ENCODE measurements at regions not wholly inside any gene's neighbourhood (a gene's known extent, or its start where the extent isn't known, plus 50 kb on each side); places are given as distances from the start of the nearest gene placed in this dataset.
A peak's percentile ranks its signal among the peaks of the same experiment; 100 is the strongest.

GRCh38 chr17:72590382-72590781 lies 469.6 kb downstream of the SOX9 start:
- no peak for DNase-seq (ENCODE audit: low read depth in 1 of 2, low spot score in 1 of 2)

- no peak for DNase-seq (ENCODE audit: low read depth in 1 of 2, low spot score in 1 of 2)
These were observed 470.1 kb downstream of the SOX9 start for GRCh38 chr17:72590882-72591281.

- DNase-seq (ENCODE audit: low read depth in 1 of 2, low spot score in 1 of 2), result no peak
These were observed 470.7 kb downstream of the SOX9 start for GRCh38 chr17:72591289-72592241.

DNA sequence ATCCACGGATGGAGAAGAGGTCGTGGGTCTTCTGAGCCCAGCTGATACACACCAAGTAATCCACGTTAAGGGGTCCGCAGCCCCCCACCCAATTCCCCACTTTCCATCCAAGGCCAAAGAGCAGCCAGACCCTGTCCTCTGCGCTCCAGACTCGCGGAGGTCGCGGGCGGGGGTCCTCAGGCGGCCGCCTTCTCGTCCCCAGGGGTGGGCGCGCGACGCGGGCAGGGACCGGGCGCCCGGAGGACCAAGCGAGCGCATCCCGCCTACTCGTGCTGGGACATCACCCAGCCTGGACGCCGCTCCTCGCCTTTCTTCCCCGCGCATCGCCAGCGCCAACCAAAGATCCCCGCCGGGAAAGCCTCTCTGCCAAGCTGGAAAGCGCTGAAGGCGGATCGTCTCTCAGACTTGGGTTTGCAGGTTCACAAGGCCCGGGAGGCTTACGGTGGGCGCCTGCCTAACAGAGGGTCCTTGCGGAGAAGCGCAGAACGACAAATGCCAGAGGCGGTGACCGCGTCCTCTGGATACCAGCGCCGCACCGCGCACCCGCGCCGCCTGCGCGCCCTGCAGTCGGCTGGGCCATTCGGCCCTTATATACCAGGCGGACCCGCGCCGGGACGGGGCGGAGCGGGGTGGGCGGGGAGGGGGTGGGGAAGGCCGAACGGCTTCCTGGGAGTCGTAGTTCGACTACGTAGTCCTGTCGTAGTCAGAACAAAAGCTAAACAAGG lies 471.6 kb downstream of the SOX9 start:
- peak; percentile 12 to 24 for DNase-seq (ENCODE audit: low read depth in 1 of 2, low spot score in 1 of 2)

DNA sequence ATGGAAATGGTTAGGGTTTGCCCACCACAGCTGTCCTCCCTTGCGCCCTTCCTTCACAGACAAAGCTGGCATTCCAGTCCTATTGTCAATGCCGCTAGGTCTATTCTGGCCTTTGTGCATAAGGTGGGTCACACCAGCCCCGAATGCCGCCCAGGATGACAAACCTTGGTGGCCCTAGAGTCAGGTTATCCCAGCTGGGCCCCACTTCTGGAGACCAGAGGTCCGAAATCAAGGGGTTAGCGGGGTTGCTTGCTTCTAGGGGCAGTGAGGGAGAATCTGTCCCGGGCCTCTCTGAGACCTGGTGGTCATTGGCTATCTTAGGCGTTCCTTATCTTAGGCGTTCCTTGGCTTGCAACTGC lies 472.1 kb downstream of the SOX9 start:
- DNase-seq (ENCODE audit: low read depth in 1 of 2, low spot score in 1 of 2), result no peak

- DNase-seq (ENCODE audit: low read depth in 1 of 2, low spot score in 1 of 2), result no peak
These were observed 473.4 kb downstream of the SOX9 start for GRCh38 chr17:72594248-72594647.

Data from activated CD4-positive, alpha-beta T cell treated with anti-CD3 and anti-CD28 coated beads, Interleukin-2, amount 50 U/mL, for 24 hours (primary cell).